ENCODE measurements at regions not wholly inside any gene's neighbourhood (a gene's known extent, or its start where the extent isn't known, plus 50 kb on each side); places are given as distances from the start of the nearest gene placed in this dataset.

GRCh38 chr2:153109793-153110192 is 368.8 kb downstream of the RPRM start:
- no peak overlapping the region for H3K4me3 ChIP-seq (ENCODE audit: low read depth in 2 of 2, low read length in 1 of 2)
- TF ChIP-seq ELF1 (IDR thresholded peaks at IDR 0.05) (no peak), MXI1 (IDR thresholded peaks at IDR 0.05; ENCODE audit: low read depth, low read length) (no peak), RAD21 (IDR thresholded peaks at IDR 0.05; ENCODE audit: low read length) (no peak), USF1 (IDR thresholded peaks at IDR 0.05; ENCODE audit: borderline replicate concordance, low read depth) (no peak), NFIC (IDR thresholded peaks at IDR 0.05; ENCODE audit: borderline replicate concordance) (no peak), MAX (IDR thresholded peaks at IDR 0.05; ENCODE audit: low read depth) (no peak), CHD2 (IDR thresholded peaks at IDR 0.05; ENCODE audit: low read length, partially characterized antibody) (no peak), SMC3 (IDR thresholded peaks at IDR 0.05; ENCODE audit: low read depth, low read length) (no peak), MEF2A (IDR thresholded peaks at IDR 0.05; ENCODE audit: borderline replicate concordance, low read depth) (no peak), ZBTB33 (IDR thresholded peaks at IDR 0.05; ENCODE audit: borderline replicate concordance, low read depth) (no peak), NRF1 (IDR thresholded peaks at IDR 0.05; ENCODE audit: low read depth, low read length) (no peak), YY1 (IDR thresholded peaks at IDR 0.05; ENCODE audit: low read depth) (no peak), FOXJ3 (CRISPR knock-in tag; IDR thresholded peaks at IDR 0.05) (no peak), EZH2phosphoT487 (IDR thresholded peaks at IDR 0.05; ENCODE audit: borderline replicate concordance, low read depth) (no peak), TCF12 (IDR thresholded peaks at IDR 0.05) (no peak)
- H4K20me1 ChIP-seq (ENCODE audit: insufficient read depth), result no peaks in the 10 kb centered on the region
- no peaks in the 10 kb centered on the region for H3F3A ChIP-seq (replicated peaks; ENCODE audit: insufficient read depth)
- no peak overlapping the region for H3K4me2 ChIP-seq
- WGBS (ENCODE audit: low lambda C conversion rate), result 4% methylated on average over 3 of the region's 3 CpGs
- DNase-seq, result no peak
- H3K79me2 ChIP-seq (ENCODE audit: insufficient read depth), result no peaks in the 10 kb centered on the region
- H3K36me3 ChIP-seq (replicated peaks in 1 of 2; ENCODE audit: control insufficient read depth in 1 of 2, insufficient read depth in 2 of 2, low read length in 1 of 2), result no peaks in the 10 kb centered on the region
- no peak overlapping the region for H2AFZ ChIP-seq (ENCODE audit: low read depth)
- no peak overlapping the region for H3K9ac ChIP-seq
- H3K9me2 ChIP-seq, result no peaks in the 10 kb centered on the region
- no peaks in the 10 kb centered on the region for H3K9me3 ChIP-seq
- H3K27me3 ChIP-seq (ENCODE audit: insufficient read depth), result no peaks in the 10 kb centered on the region
- POLR2A ChIA-PET, result no interaction called here
- CTCF ChIA-PET, result no interaction called here
- no peak overlapping the region for H3K27ac ChIP-seq (ENCODE audit: low read depth in 2 of 2, low read length in 1 of 2)
- no peaks in the 10 kb centered on the region for H3K4me1 ChIP-seq (ENCODE audit: control insufficient read depth in 1 of 2, insufficient read depth in 2 of 2, low read depth in 1 of 2, low read length in 1 of 2)

- Histone ChIP-seq H3K4me2 (peak overlapping the region; percentile 4), H3K9me2 (no peaks in the 10 kb centered on the region), H2AFZ (ENCODE audit: low read depth) (peak overlapping the region; percentile 77), H4K20me1 (ENCODE audit: insufficient read depth) (no peaks in the 10 kb centered on the region), H3K79me2 (ENCODE audit: insufficient read depth) (no peaks in the 10 kb centered on the region), H3K27me3 (ENCODE audit: insufficient read depth) (no peaks in the 10 kb centered on the region), H3K9me3 (no peaks in the 10 kb centered on the region), H3K36me3 (replicated peaks in 1 of 2; ENCODE audit: control insufficient read depth in 1 of 2, insufficient read depth in 2 of 2, low read length in 1 of 2) (no peaks in the 10 kb centered on the region), H3K9ac (no peak overlapping the region), H3K27ac (ENCODE audit: low read depth in 2 of 2, low read length in 1 of 2) (no peak overlapping the region), H3K4me1 (ENCODE audit: control insufficient read depth in 1 of 2, insufficient read depth in 2 of 2, low read depth in 1 of 2, low read length in 1 of 2) (no peaks in the 10 kb centered on the region), H3F3A (replicated peaks; ENCODE audit: insufficient read depth) (no peaks in the 10 kb centered on the region), H3K4me3 (ENCODE audit: low read depth in 2 of 2, low read length in 1 of 2) (peak overlapping the region; percentile 28 to 35; a peak in 3 of 4 replicates)
- ChIA-PET CTCF (no interaction called here), POLR2A (no interaction called here)
- no peak for DNase-seq
- 7% methylated on average over 1 of the region's 1 CpG for WGBS (ENCODE audit: low lambda C conversion rate)
- TF ChIP-seq TCF12 (IDR thresholded peaks at IDR 0.05) (no peak), SIN3A (IDR thresholded peaks at IDR 0.05; ENCODE audit: borderline replicate concordance, low read depth, low read length) (no peak), RCOR1 (IDR thresholded peaks at IDR 0.05; ENCODE audit: low read length) (no peak), CTCF (IDR thresholded peaks at IDR 0.05) (no peak), MEF2A (IDR thresholded peaks at IDR 0.05; ENCODE audit: borderline replicate concordance, low read depth) (no peak), NRF1 (IDR thresholded peaks at IDR 0.05; ENCODE audit: low read depth, low read length) (no peak)
These were observed 371.6 kb downstream of the RPRM start for GRCh38 chr2:153106802-153107477.
